ENCODE measurements at regions not wholly inside any gene's neighbourhood (a gene's known extent, or its start where the extent isn't known, plus 50 kb on each side); places are given as distances from the start of the nearest gene placed in this dataset.

- TF ChIP-seq, protein P1, sequence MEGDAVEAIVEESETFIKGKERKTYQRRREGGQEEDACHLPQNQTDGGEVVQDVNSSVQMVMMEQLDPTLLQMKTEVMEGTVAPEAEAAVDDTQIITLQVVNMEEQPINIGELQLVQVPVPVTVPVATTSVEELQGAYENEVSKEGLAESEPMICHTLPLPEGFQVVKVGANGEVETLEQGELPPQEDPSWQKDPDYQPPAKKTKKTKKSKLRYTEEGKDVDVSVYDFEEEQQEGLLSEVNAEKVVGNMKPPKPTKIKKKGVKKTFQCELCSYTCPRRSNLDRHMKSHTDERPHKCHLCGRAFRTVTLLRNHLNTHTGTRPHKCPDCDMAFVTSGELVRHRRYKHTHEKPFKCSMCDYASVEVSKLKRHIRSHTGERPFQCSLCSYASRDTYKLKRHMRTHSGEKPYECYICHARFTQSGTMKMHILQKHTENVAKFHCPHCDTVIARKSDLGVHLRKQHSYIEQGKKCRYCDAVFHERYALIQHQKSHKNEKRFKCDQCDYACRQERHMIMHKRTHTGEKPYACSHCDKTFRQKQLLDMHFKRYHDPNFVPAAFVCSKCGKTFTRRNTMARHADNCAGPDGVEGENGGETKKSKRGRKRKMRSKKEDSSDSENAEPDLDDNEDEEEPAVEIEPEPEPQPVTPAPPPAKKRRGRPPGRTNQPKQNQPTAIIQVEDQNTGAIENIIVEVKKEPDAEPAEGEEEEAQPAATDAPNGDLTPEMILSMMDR (IDR thresholded peaks at IDR 0.05): no peak
- TF ChIP-seq POLR2A (IDR thresholded peaks at IDR 0.05) (no peak), EP300 (IDR thresholded peaks at IDR 0.05) (no peak), POLR2AphosphoS5 (IDR thresholded peaks at IDR 0.05) (no peak)
Observed at GRCh38 chr11:32039149-32039548, 51.7 kb upstream of the RCN1 start.
